Tibial nerve (tissue), 3 donors: ENCODE measurements at regions not wholly inside any gene's neighbourhood (a gene's known extent, or its start where the extent isn't known, plus 50 kb on each side); places are given as distances from the start of the nearest gene placed in this dataset.

ENCODE experiments used
- CTCF ChIP-seq, 5 experiments: fragments of 200-600 bp in 3 of 5; fragments of 450-650 bp in 2 of 5; sonication (generic) in 3 of 5; IDR thresholded peaks; one replicate each; pipeline ENCODE4 v1.5.1; 2016 to 2019; ENCODE audit warnings: antibody characterized with exemption in 5 of 5, mild to moderate bottlenecking in 3 of 5, moderate library complexity in 2 of 5
- POLR2A ChIP-seq, 2 donors: fragments of 450-650 bp; IDR thresholded peaks; one replicate each; pipeline ENCODE4 v1.6.1; 2017; ENCODE audit warnings: antibody characterized with exemption in 2 of 2, mild to moderate bottlenecking in 2 of 2, moderate library complexity in 2 of 2

GRCh38 chr3:194219826-194220410 is 84.0 kb downstream of the HES1 start:
- no peak for TF ChIP-seq CTCF (IDR thresholded peaks at IDR 0.05)
- no peak for TF ChIP-seq POLR2A (IDR thresholded peaks at IDR 0.05)
